RWPE2 (cell line): ENCODE measurements at regions not wholly inside any gene's neighbourhood (a gene's known extent, or its start where the extent isn't known, plus 50 kb on each side); places are given as distances from the start of the nearest gene placed in this dataset.

ENCODE experiments used
- ATAC-seq: fragments of 200-7000 bp; cut with Tn5 transposase; 3 replicates; pipeline ENCODE4 v1.9.1; 2021; ENCODE audit warnings: low read depth
- DNase-seq: peaks from one replicate; pipeline ENCODE4 v3.0.0-alpha.2; 2020; ENCODE audit warnings: low spot score
- H3K27ac ChIP-seq: fragments of 450-650 bp; 2 replicates; pipeline ENCODE4 v1.5.1; 2017; ENCODE audit warnings: mild to moderate bottlenecking; ENCODE audit not compliant: poor library complexity, severe bottlenecking
- H3K27me3 ChIP-seq: fragments of 250-450 bp; sonication (Bioruptor Pico); 2 replicates; pipeline ENCODE4 v1.5.1; 2021; ENCODE audit warnings: mild to moderate bottlenecking, moderate library complexity; ENCODE audit not compliant: insufficient read depth, poor library complexity, severe bottlenecking
- H3K36me3 ChIP-seq: fragments of 250-450 bp; sonication (Bioruptor Pico); 2 replicates; pipeline ENCODE4 v1.5.1; 2020; ENCODE audit warnings: low read depth, mild to moderate bottlenecking, moderate library complexity
- H3K4me1 ChIP-seq: fragments of 250-450 bp; sonication (Bioruptor Pico); 2 replicates; pipeline ENCODE4 v1.5.1; 2021; ENCODE audit warnings: mild to moderate bottlenecking, moderate library complexity; ENCODE audit not compliant: insufficient read depth, poor library complexity, severe bottlenecking
- H3K4me3 ChIP-seq: fragments of 250-450 bp; sonication (Bioruptor Pico); 2 replicates; pipeline ENCODE4 v1.5.1; 2021; ENCODE audit warnings: mild to moderate bottlenecking, moderate library complexity; ENCODE audit not compliant: severe bottlenecking
- H3K9me3 ChIP-seq: fragments of 250-450 bp; sonication (Bioruptor Pico); 2 replicates; pipeline ENCODE4 v1.5.1; 2021; ENCODE audit warnings: mild to moderate bottlenecking, moderate library complexity; ENCODE audit not compliant: severe bottlenecking
- CTCF ChIP-seq: fragments of 450-650 bp; IDR thresholded peaks from one replicate; pipeline ENCODE4 v1.5.1; 2017; ENCODE audit warnings: mild to moderate bottlenecking, moderate library complexity; ENCODE audit not compliant: poor library complexity, severe bottlenecking

- DNase-seq (no peak), ATAC-seq (no peak)
- no peaks in the 10 kb centered on the region for H3K27me3 ChIP-seq
- no peaks in the 10 kb centered on the region for H3K36me3 ChIP-seq
- no peak for TF ChIP-seq CTCF
- no peaks in the 10 kb centered on the region for H3K4me1 ChIP-seq
- H3K9me3 ChIP-seq = no peaks in the 10 kb centered on the region
- H3K4me3 ChIP-seq = no peak overlapping the region
- H3K27ac ChIP-seq = no peak overlapping the region
These were observed 103.2 kb downstream of the EBNA1BP2 start for GRCh38 chr1:43068911-43069310.

- no peaks in the 10 kb centered on the region for H3K36me3 ChIP-seq
- no peaks in the 10 kb centered on the region for H3K9me3 ChIP-seq
- no peaks in the 10 kb centered on the region for H3K4me1 ChIP-seq
- no peak for TF ChIP-seq CTCF
- DNase-seq (no peak), ATAC-seq (no peak)
- H3K4me3 ChIP-seq = no peak overlapping the region
- H3K27me3 ChIP-seq = no peaks in the 10 kb centered on the region
- H3K27ac ChIP-seq = no peak overlapping the region
These were observed 103.9 kb downstream of the EBNA1BP2 start for GRCh38 chr1:43067977-43068751.

GRCh38 chr1:43067233-43067745, 104.8 kb downstream of the EBNA1BP2 start:
- no peak for DNase-seq
- H3K27ac ChIP-seq = no peak overlapping the region
- no peak for ATAC-seq
- no peaks in the 10 kb centered on the region for H3K9me3 ChIP-seq
- no peak for TF ChIP-seq CTCF
- H3K4me1 ChIP-seq = no peaks in the 10 kb centered on the region
- H3K4me3 ChIP-seq = no peak overlapping the region
- no peaks in the 10 kb centered on the region for H3K27me3 ChIP-seq
- H3K36me3 ChIP-seq = no peaks in the 10 kb centered on the region

GRCh38 chr1:43066578-43066977, 105.5 kb downstream of the EBNA1BP2 start:
- H3K9me3 ChIP-seq = no peaks in the 10 kb centered on the region
- no peak for ATAC-seq
- DNase-seq = no peak
- TF ChIP-seq CTCF = no peak
- no peak overlapping the region for H3K4me3 ChIP-seq
- no peak overlapping the region for H3K27ac ChIP-seq
- no peaks in the 10 kb centered on the region for H3K27me3 ChIP-seq
- no peaks in the 10 kb centered on the region for H3K36me3 ChIP-seq
- no peaks in the 10 kb centered on the region for H3K4me1 ChIP-seq
